ENCODE measurements at regions not wholly inside any gene's neighbourhood (a gene's known extent, or its start where the extent isn't known, plus 50 kb on each side); places are given as distances from the start of the nearest gene placed in this dataset.

- DNase-seq, result peak in 3 of 6 experiments; percentile 27 to 55 (median 51)
These were observed 62.8 kb downstream of the FAM9B start for GRCh38 chrX:8971116-8971515.

DNA sequence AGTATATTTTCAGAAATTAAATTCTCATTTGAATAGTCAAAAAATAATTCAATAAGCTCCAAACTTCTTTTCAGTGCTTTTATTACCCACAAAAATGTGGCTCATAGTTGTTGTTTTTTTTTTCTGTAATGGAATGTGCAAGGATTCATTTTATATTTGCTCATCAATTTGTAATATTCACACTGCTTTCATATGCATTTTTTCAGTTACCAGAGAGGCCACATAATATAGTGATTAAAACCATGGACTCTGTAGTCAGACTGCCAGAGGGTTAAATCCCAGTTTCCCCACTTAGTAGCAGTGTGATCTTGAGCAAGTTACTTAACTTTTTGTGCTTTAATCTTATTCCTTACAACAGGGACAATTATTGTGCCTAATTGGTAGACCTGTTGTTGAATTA lies 64.5 kb downstream of the FAM9B start:
- DNase-seq, result no peak

DNA sequence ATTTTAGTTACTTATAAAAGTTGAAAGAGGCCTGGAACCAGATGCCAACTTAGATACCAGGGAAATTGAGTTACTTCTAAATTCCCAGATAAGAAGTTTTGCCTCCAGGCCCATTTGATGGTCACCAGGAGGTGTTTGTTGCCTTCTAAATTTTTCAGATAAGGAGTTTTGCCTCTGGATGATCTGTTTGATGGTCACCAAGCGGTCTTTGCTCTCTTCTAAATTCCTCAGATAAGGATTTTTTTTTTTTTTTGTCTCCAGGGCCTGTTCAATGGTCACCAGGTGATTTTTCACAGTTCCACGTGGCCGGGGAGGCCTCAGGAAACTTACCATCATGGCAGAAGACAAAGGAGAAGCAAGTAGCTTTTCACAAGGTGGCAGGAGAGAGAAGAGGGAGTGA lies 66.5 kb downstream of the FAM9B start:
- no peak for DNase-seq

GRCh38 chrX:8960957-8961468 lies 72.9 kb downstream of the FAM9B start:
- no peak for DNase-seq

DNA sequence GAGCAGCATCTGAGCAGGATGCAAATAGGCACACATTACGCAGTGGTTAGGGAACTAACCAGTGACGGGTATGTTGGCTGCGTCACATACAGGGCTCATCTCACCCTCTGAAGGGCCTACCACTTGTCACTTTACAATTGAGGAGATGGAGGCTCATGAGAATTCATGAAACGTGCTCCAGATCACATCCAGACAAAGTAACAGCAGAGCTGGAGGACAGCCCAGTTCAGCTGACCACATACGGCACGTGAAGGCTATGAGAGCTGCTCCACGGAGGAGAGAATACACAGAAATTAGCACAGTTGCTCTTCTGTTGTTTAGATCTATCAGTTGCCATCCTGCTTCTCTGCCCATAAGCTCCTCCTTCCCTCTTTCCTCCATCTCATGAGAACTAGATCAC lies 78.4 kb downstream of the FAM9B start:
- no peak for DNase-seq

- no peak for DNase-seq
These were observed 87.4 kb downstream of the FAM9B start for GRCh38 chrX:8946563-8946962.

DNA sequence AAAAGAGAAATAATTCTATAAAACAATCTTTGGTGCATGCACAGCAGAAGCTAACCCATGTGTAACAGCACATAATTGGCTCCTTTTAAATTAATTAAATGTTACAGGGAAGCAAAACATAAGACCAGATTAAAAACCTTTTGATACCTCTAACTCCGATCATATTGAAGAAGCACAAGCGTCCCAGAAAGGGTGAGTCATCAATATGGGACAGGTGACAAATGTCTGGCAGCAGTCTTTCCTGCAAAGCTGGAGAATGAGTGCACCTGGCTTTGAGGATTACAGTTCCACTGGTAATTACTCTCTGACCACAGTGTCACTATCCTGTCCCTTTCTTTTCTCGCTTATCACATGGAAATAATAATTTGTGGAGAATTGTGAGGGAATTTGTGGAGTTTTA lies 94.6 kb downstream of the FAM9B start:
- no peak for DNase-seq

GRCh38 chrX:8927701-8928100 lies 106.2 kb downstream of the FAM9B start:
- no peak for DNase-seq

DNA sequence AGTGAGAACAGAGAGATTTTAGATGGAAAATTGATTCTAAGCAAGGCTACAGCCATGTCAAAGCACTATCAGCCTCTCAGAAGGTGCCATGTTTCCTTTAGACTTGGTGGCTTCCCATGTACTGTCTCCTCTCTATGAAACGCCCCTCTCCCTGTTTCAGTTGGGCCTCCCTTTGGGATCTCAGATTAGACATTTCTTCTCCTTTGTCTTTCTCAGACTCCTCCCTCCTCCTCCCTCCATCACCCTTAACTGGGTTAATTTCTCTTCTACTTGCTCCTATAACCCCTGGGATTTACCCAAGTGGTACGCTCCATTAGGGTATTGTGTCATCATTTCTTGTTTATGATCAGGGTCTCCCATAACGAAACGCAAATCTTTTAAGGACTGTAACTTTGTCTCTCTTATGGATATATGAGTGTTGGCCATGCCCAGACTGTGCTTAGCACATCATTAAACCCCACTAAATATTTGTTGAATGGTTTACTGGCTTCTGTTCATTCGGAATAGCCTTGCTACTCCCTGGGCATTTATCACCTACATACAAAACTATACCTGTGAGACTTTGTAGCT lies 106.8 kb downstream of the FAM9B start:
- no peak for DNase-seq

- DNase-seq, result no peak
These were observed 112.3 kb downstream of the FAM9B start for GRCh38 chrX:8921615-8922014.

- no peak for DNase-seq
These were observed 114.1 kb downstream of the FAM9B start for GRCh38 chrX:8919801-8920200.

DNA sequence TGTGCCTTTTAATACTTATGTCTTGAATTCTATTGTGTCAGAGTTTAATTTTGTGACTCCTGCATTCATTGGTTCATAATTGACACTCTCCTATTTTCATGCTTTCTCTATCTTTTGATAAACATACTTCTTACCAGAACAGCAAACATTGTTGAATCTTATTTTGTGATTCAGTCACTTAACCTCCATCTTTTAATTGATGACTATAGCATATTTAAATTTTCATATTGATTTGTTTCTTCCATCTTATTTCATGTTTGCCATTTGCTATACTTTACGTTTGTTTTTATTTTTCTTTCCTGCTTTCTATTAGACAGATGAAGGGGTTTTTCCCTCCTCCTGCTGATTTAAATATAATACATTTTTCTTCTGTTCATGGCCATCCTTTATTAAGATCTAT lies 115.5 kb upstream of the FAM9A start:
- DNase-seq, result no peak

DNA sequence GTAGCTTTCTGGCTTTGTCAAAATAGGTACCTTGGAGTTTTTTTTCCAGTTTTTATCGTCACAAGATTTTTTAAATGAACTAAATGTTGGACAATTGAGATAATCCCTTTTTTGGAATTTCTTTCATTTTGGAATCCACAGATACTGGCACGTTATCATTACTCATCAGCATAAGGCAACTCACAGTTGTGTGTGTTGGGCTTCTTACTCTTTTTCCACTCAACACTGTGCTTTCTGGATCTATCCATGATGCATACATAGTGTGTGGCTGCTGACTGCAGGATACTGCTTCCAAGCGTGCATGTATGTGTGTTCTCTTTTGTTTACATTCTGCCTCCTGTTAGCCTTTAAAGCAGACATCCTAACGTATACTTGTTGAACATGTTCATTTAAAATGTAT lies 113.5 kb upstream of the FAM9A start:
- no peak for DNase-seq

DNA sequence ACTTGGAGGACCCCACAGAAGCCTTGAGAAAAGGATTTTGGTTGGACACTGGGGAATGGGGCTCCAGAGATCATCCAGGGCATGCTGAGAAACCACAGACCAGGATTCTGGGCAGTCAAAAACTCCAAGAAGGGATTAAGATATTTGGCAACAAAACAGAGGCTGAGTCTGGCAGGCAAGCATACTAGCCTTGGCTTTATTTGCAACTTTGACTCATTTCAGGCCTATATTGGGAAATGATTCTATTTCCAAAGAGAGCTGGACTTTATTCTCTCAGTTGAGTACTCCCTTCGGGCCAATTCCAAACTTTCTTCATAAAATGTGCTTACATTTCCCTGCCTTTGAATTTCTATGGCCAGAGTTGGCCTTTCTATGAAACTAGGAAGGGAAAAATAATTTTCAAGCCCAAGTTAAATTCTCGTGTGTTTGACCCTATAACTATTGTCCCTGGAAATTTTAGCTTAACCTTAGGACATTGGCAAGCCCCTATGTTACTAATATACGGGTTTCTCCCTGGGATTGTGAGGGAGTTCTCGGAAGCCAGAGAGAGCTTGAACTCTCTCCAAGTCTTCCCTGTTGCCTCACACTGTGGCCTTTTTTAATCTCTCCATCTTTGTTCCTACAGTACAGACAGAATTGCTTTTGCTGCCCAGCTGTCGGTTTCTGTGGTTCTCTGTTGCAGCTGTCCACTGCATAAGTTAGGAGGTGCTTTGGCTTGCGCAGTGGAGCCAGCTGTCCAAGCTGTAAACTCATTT lies 112.6 kb upstream of the FAM9A start:
- DNase-seq, result no peak

DNA sequence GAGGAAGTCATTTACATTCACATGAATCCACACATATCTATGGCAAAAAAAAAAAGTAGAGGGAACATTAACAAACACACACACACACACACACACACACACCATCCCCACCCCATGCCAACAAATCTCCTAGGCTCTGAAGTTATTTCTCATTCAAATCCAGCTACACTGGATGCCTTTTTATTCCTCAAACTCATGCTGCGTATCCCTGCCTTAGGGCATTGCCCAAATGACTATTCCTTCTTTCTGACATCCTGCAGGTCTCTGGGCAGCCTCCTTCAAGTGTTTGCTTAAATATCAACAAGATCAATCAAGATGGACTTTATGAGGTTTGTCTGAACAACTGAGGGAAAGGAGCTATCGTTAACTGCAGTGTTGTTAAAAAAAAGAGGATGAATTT lies 106.5 kb upstream of the FAM9A start:
- no peak for DNase-seq

DNA sequence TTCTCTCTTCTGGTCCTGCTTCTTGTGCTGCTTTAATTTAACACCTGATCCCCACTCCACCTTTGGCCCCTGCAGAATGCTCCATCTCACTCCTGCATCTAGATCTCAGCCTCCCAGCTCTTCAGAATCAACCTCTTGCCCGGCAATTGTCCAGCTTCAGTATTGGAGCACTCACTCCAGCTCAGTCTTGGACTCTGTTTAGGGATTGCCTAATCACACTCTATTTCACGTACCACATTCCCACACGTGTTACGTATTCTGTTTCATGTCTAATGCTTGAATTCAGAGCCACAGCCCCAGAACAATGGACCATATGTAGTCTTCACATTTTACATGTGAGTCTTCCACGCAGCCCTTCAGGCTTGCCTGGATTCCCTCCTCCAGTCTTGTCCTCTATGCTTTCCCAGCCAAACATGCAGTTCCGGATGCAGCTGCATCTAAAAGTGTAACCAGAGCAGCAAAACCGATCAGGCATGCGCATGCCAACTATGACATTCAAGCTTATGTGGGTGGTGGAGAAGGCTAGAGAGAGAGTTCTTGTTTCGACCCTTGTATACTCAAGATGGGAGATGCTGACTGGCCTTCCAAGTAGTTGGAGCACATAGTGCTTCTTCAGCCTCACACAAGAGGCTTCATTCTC lies 105.2 kb upstream of the FAM9A start:
- no peak for DNase-seq

DNA sequence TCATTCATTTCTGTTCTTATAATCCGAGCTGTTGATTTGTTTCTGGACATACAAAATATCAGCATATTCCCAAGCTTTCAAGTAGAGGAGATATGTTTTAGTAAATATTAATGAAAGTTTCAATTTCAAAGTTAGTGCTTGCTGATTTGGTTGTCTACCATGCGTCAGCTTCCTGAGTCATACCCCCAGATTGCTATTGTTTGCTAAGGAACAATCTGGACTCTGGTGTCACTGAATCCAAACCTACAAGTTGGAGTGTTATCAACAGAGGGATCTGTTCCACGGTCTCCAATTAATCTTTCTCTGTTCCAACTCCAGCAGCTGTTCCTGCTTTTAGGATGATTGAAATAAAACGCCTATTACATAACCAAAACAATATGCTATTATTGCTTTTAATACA lies 96.1 kb upstream of the FAM9A start:
- DNase-seq, result no peak

- DNase-seq, result no peak
These were observed 89.6 kb upstream of the FAM9A start for GRCh38 chrX:8890794-8891193.

GRCh38 chrX:8887004-8887403 lies 85.8 kb upstream of the FAM9A start:
- DNase-seq, result no peak

DNA sequence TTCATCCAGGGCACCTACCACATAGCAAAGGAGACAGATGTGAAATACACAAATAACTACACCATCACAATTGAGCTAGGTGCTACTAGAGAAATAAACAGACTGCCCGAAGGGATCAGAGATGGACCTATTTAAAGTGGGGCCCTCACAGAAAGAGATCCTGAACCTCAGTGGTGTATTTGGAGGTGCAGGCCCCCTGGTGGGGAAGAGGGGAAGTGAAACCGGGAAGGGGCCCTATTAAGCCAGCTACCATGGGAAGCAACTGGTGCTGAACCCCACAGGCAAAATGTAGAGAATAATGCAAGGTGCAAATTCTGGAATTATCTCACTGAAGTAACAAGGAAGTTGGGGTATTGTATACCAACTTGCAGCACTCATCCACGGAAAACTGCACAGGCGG lies 78.6 kb upstream of the FAM9A start:
- DNase-seq, result peak in 1 of 6 experiments; percentile 1

DNA sequence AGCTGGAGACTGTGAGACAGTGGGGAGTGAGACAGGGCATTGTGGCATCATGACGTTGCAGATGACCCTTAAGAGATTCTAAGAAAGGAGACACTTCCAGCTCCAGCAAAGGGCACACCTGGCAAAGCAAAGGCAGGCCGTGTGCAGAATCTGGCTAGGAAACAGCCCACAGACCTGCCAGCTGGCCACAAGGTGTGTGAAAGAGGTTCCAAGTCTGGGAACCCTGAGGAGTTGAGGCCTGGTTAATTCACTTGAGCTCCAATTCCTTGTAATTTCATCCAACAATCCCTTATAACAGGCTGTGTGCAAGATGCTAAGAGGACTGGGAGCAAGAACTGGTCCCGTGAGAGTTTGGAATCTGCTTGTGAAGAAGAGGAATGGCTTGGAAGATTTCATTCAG lies 72.8 kb upstream of the FAM9A start:
- DNase-seq, result no peak

DNA sequence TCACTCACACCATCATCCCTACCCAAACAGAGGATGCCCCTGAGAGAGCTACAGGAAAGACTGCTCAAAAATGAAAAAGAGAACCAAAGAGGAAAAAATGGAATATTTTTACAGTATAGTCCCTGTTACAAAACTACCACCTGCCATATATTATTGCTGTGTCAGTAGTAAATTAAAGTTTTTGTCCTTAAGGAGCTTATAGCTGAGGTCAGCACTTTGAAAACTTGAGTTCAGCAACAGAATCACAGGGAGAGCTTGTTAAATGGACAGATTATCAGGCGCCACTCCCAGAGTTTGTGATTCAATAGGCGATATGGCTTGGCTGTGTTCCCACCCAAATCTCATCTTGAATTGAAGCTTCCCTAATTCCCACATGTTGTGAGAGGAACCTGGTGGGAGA lies 71.9 kb upstream of the FAM9A start:
- no peak for DNase-seq

DNA sequence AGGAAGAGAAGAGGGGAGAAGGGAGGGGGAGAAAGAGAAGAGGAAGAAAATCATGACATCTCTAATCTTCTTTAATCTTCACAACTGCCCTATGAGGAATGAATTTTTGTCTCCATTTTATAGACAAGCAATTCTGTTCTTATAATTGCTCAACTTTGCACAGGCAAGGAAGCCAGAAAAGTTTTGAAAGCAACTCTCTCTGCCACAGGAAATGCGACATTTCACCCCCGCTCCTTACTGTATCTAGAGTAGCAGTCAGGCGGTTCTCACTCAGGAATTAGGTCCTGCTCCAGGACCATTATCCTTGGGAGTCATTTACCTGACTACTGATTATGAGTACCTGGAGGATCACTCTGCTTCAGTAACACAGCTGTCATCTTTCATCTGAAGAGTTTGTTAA lies 69.2 kb upstream of the FAM9A start:
- no peak for DNase-seq

DNA sequence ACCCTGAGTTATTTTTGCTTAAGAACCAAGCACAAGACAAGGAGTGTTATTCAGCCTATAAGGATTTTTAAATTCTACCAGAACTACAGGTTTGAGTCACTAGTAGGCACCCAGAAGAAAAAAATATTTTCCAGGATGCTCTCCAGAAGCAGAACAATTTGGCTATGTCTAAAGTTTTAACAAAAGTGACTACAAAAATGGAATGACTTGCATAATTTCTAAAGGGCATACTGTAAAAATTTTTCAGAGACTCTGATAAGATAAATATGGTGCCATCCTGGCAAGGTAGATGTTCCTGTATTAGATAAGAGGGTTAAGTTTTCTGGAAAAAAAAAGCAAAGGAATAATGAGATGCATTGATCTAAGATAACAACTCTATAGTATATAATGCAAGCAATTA lies 68.6 kb upstream of the FAM9A start:
- no peak for DNase-seq

All from stimulated activated naive CD4-positive, alpha-beta T cell (primary cell).